K562 (cell line): ENCODE measurements at regions not wholly inside any gene's neighbourhood (a gene's known extent, or its start where the extent isn't known, plus 50 kb on each side); places are given as distances from the start of the nearest gene placed in this dataset.
A peak's percentile ranks its signal among the peaks of the same experiment; 100 is the strongest.

Experiments
- ATAC-seq: fragments of 200-7000 bp; cut with Tn5 transposase; 3 replicates; pipeline ENCODE4 v1.9.1; 2020; ENCODE audit warnings: moderate library complexity
- BruUV-seq: library from RNA; stranded (reverse); fragments of 400-500 nt; replicated peaks from 2 replicates; lab custom pipeline; 2021; lab: Mats Ljungman, UMichigan
- CTCF ChIA-PET: fragments of 300-600 bp; formaldehyde crosslinking; extraction: SDS; loops from one replicate; lab custom pipeline; 2021; ENCODE audit warnings: low intra/inter-chr PET ratio; lab: Yijun Ruan, JAX
- POLR2A ChIA-PET: fragments of 300-600, 350-650 bp; sonication (Branson Sonifier 250); formaldehyde crosslinking; extraction: SDS; loops from one replicate; lab custom pipeline; 2021; ENCODE audit warnings: antibody characterized with exemption, inconsistent platforms; lab: Yijun Ruan, JAX
- DNase-seq, 4 experiments: peaks; one replicate each; pipeline versions ENCODE4 v3.0.0 to v3.0.0-alpha.2; 2011 to 2018; ENCODE audit warnings: low spot score in 3 of 4, mixed read lengths in 3 of 4; ENCODE audit errors: extremely low read depth in 1 of 4
- FAIRE-seq: peaks from 2 replicates; lab custom pipeline; 2011; peaks lifted over from hg19 to GRCh38; lab: Jason Lieb, UNC
- H2AFZ ChIP-seq: 2 replicates; pipeline ENCODE4 v1.6.0; 2011; ENCODE audit warnings: low read depth, low read length, control low read depth, inconsistent platforms
- H3K27ac ChIP-seq: fragments of 200-600 bp; 3 replicates; pipeline ENCODE4 v1.8.0; 2011; ENCODE audit warnings: low read depth, mild to moderate bottlenecking, control low read depth, inconsistent platforms, low read length, moderate library complexity, mixed read lengths; ENCODE audit errors: extremely low read depth
- H3K27me3 ChIP-seq, 2 experiments: fragments of 300-600 bp in 1 of 2; 2 replicates in 1 of 2; 3 replicates in 1 of 2; pipeline versions ENCODE4 v1.6.0 to v1.8.0; 2011; ENCODE audit warnings: inconsistent platforms in 2 of 2, low read length in 2 of 2, mild to moderate bottlenecking in 1 of 2, mixed read lengths in 1 of 2, moderate library complexity in 1 of 2; ENCODE audit not compliant: control insufficient read depth in 2 of 2, insufficient read depth in 2 of 2
- H3K36me3 ChIP-seq: fragments of 300-600 bp; 3 replicates; pipeline ENCODE4 v1.8.0; 2011; ENCODE audit warnings: mild to moderate bottlenecking, low read length, inconsistent platforms; ENCODE audit not compliant: control insufficient read depth, insufficient read depth
- H3K4me1 ChIP-seq, 2 experiments: fragments of 200-600 bp in 1 of 2; replicated peaks in 1 of 2; 2 replicates in 1 of 2; 3 replicates in 1 of 2; pipeline versions ENCODE4 v1.5.1 to v1.8.0; 2011; ENCODE audit warnings: inconsistent platforms in 2 of 2, low read length in 2 of 2, mild to moderate bottlenecking in 1 of 2, mixed read lengths in 1 of 2, moderate library complexity in 1 of 2; ENCODE audit not compliant: control insufficient read depth in 2 of 2, insufficient read depth in 2 of 2
- H3K4me2 ChIP-seq: 2 replicates; pipeline ENCODE4 v1.6.1; 2011; ENCODE audit warnings: low read length, control low read depth, inconsistent platforms, mixed read lengths; ENCODE audit not compliant: insufficient read depth
- H3K4me3 ChIP-seq: fragments of 200-600 bp; sonication (generic), shearing (Covaris generic); 2 replicates; pipeline ENCODE4 v1.5.1; 2016; ENCODE audit warnings: control low read depth, inconsistent platforms
- H3K79me2 ChIP-seq: fragments of 200-600 bp; 3 replicates; pipeline ENCODE4 v1.8.0; 2011; ENCODE audit warnings: low read length, inconsistent platforms; ENCODE audit not compliant: control insufficient read depth, insufficient read depth
- H3K9ac ChIP-seq, 2 experiments: 2 replicates each; pipeline versions ENCODE4 v1.6.0 to v1.6.1; 2011; ENCODE audit warnings: low read depth in 2 of 2, low read length in 2 of 2, control low read depth in 1 of 2, inconsistent platforms in 1 of 2, mild to moderate bottlenecking in 1 of 2, mixed read lengths in 1 of 2; ENCODE audit not compliant: insufficient read depth in 1 of 2
- H3K9me1 ChIP-seq: one replicate; pipeline ENCODE4 v1.6.0; 2011; ENCODE audit warnings: inconsistent platforms, mild to moderate bottlenecking, low read length, moderate library complexity; ENCODE audit not compliant: control insufficient read depth, insufficient read depth
- H3K9me3 ChIP-seq: replicated peaks from 2 replicates; pipeline ENCODE4 v1.5.1; 2011; ENCODE audit warnings: low read depth, low read length, inconsistent platforms; ENCODE audit not compliant: control insufficient read depth, insufficient read depth
- H4K20me1 ChIP-seq: replicated peaks from 2 replicates; pipeline ENCODE4 v1.6.1; 2011; ENCODE audit warnings: low read length, inconsistent platforms, mixed read lengths; ENCODE audit not compliant: control insufficient read depth, insufficient read depth
- CCAR2 ChIP-seq: fragments of 200-400 bp; formaldehyde crosslinking; IDR thresholded peaks from 2 replicates; pipeline ENCODE4 v1.6.1; 2017; ENCODE audit warnings: mild to moderate bottlenecking, low read depth, low read length
- ERF ChIP-seq: fragments of 450-650 bp; formaldehyde crosslinking; IDR thresholded peaks from 2 replicates; pipeline ENCODE4 v1.4.0; 2020; ENCODE audit warnings: mild to moderate bottlenecking, mixed read lengths
- ESRRA ChIP-seq: fragments of 450-650 bp; IDR thresholded peaks from 2 replicates; pipeline ENCODE4 v1.6.1; 2014; ENCODE audit warnings: low read depth, mild to moderate bottlenecking, moderate library complexity, borderline replicate concordance
- SREBF1 ChIP-seq: fragments of 150-350 bp; IDR thresholded peaks from 2 replicates; pipeline ENCODE4 v1.6.1; 2014; ENCODE audit warnings: antibody characterized with exemption, low read depth, low read length, borderline replicate concordance
- THRAP3 ChIP-seq: fragments of 450-650 bp; IDR thresholded peaks from 2 replicates; pipeline ENCODE4 v1.6.1; 2016; ENCODE audit warnings: mild to moderate bottlenecking, inconsistent platforms, borderline replicate concordance
- ZBTB26 ChIP-seq: fragments of 450-650 bp; formaldehyde crosslinking; IDR thresholded peaks from 2 replicates; pipeline ENCODE4 v1.4.0; 2022; ENCODE audit warnings: missing genetic modification characterization
- ZNF347 ChIP-seq: fragments of 450-650 bp; formaldehyde crosslinking; IDR thresholded peaks from 2 replicates; pipeline ENCODE4 v1.4.0; 2020; ENCODE audit warnings: low read depth, mild to moderate bottlenecking, moderate library complexity
- ZNF398 ChIP-seq: fragments of 250-450 bp; sonication (Bioruptor Pico); IDR thresholded peaks from 2 replicates; pipeline ENCODE4 v1.8.0; 2021; ENCODE audit warnings: moderate library complexity, mild to moderate bottlenecking, inconsistent platforms
- ZNF592 ChIP-seq: fragments of 450-650 bp; IDR thresholded peaks from 2 replicates; pipeline ENCODE4 v1.6.1; 2017; ENCODE audit warnings: antibody characterized with exemption, mild to moderate bottlenecking
- ZNF639 ChIP-seq, 2 experiments: fragments of 200-800 bp in 1 of 2; sonication (Bioruptor generic) in 1 of 2; sonication (generic) in 1 of 2; formaldehyde crosslinking in 1 of 2; IDR thresholded peaks in 1 of 2; conservative IDR thresholded peaks in 1 of 2; 2 replicates each; pipeline versions ENCODE4 v1.5.0 to v1.6.1; 2016 to 2020; ENCODE audit warnings: missing compliant biosample characterization in 1 of 2, missing genetic modification characterization in 1 of 2, missing genetic modification reagents in 1 of 2
- WGBS: fragments of 100-300 bp; shearing (Covaris generic); methylation state at CpG from one replicate; pipeline ENCODE4 v1.1.6; 2016; ENCODE audit warnings: low coverage, mixed read lengths; ENCODE audit not compliant: insufficient coverage; ENCODE audit errors: missing lambda C conversion rate; 5-methylcytosine and 5-hydroxymethylcytosine counted together
- in situ Hi-C: fragments of 300-500 bp; cut with MboI; formaldehyde crosslinking; loops from 4 replicates; pipeline ENCODE4 v1.15.0; 2018; ENCODE audit warnings: inconsistent platforms, mixed read lengths
- intact Hi-C: fragments of 100-400 bp; cut with micrococcal nuclease; formaldehyde crosslinking; loops from 2 replicates; pipeline ENCODE4 v1.14.2; 2022

GRCh38 chr2:64327129-64327509 is 126.8 kb upstream of the LGALSL start:
- 13% methylated on average over 5 of the region's 5 CpGs for WGBS

More at GRCh38 chr2:64327129-64327509, 126.8 kb upstream of the LGALSL start:
- H3K4me3 ChIP-seq, result no peak overlapping the region
- H2AFZ ChIP-seq, result no peak overlapping the region; the same call in 1 of the 2 replicates
- CTCF ChIA-PET, result interaction anchor here (0.6 kb wide), 1 partner anchor 1315 kb away, joined by 3 read pairs; no protein-coding TSS in a partner anchor
- no peak for FAIRE-seq
- H3K9me1 ChIP-seq, result no peaks in the 10 kb centered on the region
- no peaks in the 10 kb centered on the region for H3K79me2 ChIP-seq
- TF ChIP-seq ERF (CRISPR knock-in tag) (no peak), ZBTB26 (CRISPR knock-in tag) (no peak), CCAR2 (no peak), ZNF639 (CRISPR knock-in tag; conservative IDR thresholded peaks at IDR 0.05 in 1 of 2, IDR thresholded peaks at IDR 0.05 in 1 of 2) (no peak), ZNF347 (CRISPR knock-in tag) (no peak), ZNF398 (no peak), ZNF592 (no peak), THRAP3 (no peak), SREBF1 (no peak), ESRRA (no peak)
- TF ChIP-seq, all 486 proteins: peak for 0
- Histone ChIP-seq H3K9me3 (no peaks in the 10 kb centered on the region), H3K4me2 (peak overlapping the region; percentile 34; the same call in 1 of the 2 replicates), H4K20me1 (peaks cover 5% of the 10 kb centered on the region; the same call in 1 of the 2 replicates), H3K4me1 (no peaks in the 10 kb centered on the region), H3K27me3 (peaks cover 32 to 60% of the 10 kb centered on the region in 2 experiments), H3K36me3 (no peaks in the 10 kb centered on the region), H3K27ac (no peak overlapping the region), H3K9ac (no peak overlapping the region)
- POLR2A ChIA-PET, result interaction anchor here (1.6 kb wide), 1 partner anchor 8 kb away, joined by 3 read pairs; no protein-coding TSS in a partner anchor
- BruUV-seq, result no TSS peak
- DNase-seq (no peak), ATAC-seq (no peak)
- intact Hi-C loops, result no loop called here
- in situ Hi-C loops, result loop anchor here (10.0 kb wide), 2 partner anchors 272 to 548 kb away; no protein-coding TSS in a partner anchor
